ENCODE measurements at regions not wholly inside any gene's neighbourhood (a gene's known extent, or its start where the extent isn't known, plus 50 kb on each side); places are given as distances from the start of the nearest gene placed in this dataset.

DNA sequence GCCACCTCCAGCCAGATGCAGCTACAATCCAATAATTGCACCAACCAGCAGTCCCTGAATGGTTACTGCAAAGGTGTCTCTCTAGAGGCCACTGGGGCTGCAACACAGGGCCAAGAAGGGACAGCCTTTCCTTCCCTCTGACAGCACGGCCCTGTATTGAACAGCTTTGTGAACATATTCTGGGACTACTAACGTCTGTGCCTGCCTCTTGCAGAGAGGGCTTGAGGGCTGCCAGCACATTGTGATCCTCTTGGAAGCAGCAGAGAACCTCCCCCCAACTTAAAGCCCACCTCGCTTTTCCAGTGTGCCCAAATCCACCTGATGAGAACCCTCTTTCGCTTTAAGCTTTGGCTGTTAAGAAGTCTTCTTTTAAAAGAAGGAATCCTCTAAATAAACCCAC is 415.9 kb downstream of the RPS24 start:
- Histone ChIP-seq H3K4me3 (ENCODE audit: low read length) (no peak overlapping the region), H3K9me2 (replicated peaks; ENCODE audit: low read length) (peaks cover 4% of the 10 kb centered on the region), H3K9ac (ENCODE audit: low read length) (no peak overlapping the region), H3K27ac (ENCODE audit: low read length) (no peak overlapping the region), H2AFZ (ENCODE audit: low read length) (no peak overlapping the region), H4K20me1 (ENCODE audit: low read length) (no peaks in the 10 kb centered on the region), H3K27me3 (ENCODE audit: low read length) (no peaks in the 10 kb centered on the region), H3K9me3 (ENCODE audit: low read length) (no peaks in the 10 kb centered on the region), H3K4me2 (ENCODE audit: low read length) (no peak overlapping the region), H3K36me3 (ENCODE audit: low read depth, low read length) (no peaks in the 10 kb centered on the region), H3F3A (ENCODE audit: low read length, unreplicated experiment) (no peaks in the 10 kb centered on the region), H3K4me1 (ENCODE audit: insufficient read depth, low read length) (peaks cover 24% of the 10 kb centered on the region), H3K79me2 (ENCODE audit: low read length) (no peaks in the 10 kb centered on the region)
- DNase-seq (no peak), ATAC-seq (no peak)
- POLR2A ChIA-PET (ENCODE audit: unreplicated experiment) = no interaction called here
- no TSS peak for BruUV-seq (replicated peaks)
- intact Hi-C loops (cut with micrococcal nuclease) = no loop called here
- TF ChIP-seq EZH2phosphoT487 (IDR thresholded peaks at IDR 0.05; ENCODE audit: borderline replicate concordance, low read length) (no peak), EZH2 (IDR thresholded peaks at IDR 0.05; ENCODE audit: low read length, unreplicated experiment) (no peak)
- TF ChIP-seq, protein P1, sequence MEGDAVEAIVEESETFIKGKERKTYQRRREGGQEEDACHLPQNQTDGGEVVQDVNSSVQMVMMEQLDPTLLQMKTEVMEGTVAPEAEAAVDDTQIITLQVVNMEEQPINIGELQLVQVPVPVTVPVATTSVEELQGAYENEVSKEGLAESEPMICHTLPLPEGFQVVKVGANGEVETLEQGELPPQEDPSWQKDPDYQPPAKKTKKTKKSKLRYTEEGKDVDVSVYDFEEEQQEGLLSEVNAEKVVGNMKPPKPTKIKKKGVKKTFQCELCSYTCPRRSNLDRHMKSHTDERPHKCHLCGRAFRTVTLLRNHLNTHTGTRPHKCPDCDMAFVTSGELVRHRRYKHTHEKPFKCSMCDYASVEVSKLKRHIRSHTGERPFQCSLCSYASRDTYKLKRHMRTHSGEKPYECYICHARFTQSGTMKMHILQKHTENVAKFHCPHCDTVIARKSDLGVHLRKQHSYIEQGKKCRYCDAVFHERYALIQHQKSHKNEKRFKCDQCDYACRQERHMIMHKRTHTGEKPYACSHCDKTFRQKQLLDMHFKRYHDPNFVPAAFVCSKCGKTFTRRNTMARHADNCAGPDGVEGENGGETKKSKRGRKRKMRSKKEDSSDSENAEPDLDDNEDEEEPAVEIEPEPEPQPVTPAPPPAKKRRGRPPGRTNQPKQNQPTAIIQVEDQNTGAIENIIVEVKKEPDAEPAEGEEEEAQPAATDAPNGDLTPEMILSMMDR (conservative IDR thresholded peaks at IDR 0.05; ENCODE audit: low read depth, low read length) = no peak
- CTCF ChIA-PET = no interaction called here

DNA sequence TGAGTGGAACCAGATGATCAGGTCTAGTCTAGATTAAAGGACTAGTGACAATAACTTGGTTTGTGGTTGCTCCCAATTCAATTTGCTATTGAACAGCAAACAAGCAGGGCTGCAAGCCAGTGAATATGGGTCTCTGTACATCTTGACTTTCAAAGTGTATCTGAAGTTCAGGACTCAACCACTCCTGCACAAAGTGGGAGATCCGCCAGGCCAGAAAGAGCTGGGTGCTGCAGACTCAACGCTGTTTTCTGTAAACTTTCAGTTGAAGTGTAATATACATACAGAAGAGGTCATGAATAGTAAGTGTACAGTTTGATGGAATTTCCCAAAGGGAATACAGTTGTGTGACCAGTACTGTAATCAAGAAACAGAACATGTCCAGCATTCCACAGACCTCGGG is 416.6 kb downstream of the RPS24 start:
- H4K20me1 ChIP-seq (ENCODE audit: low read length) = no peaks in the 10 kb centered on the region
- ATAC-seq = no peak
- H3K9me3 ChIP-seq (ENCODE audit: low read length) = no peaks in the 10 kb centered on the region
- POLR2A ChIA-PET (ENCODE audit: unreplicated experiment) = no interaction called here
- H3K4me3 ChIP-seq (ENCODE audit: low read length) = no peak overlapping the region
- no peaks in the 10 kb centered on the region for H3K36me3 ChIP-seq (ENCODE audit: low read depth, low read length)
- intact Hi-C loops (cut with micrococcal nuclease) = loop anchor here (10.0 kb wide), 1 partner anchor 1745 kb away; no protein-coding TSS in a partner anchor
- no peak for TF ChIP-seq EZH2phosphoT487 (IDR thresholded peaks at IDR 0.05; ENCODE audit: borderline replicate concordance, low read length)
- no peak for TF ChIP-seq EZH2 (IDR thresholded peaks at IDR 0.05; ENCODE audit: low read length, unreplicated experiment)
- TF ChIP-seq, protein P1 (conservative IDR thresholded peaks at IDR 0.05; ENCODE audit: low read depth, low read length) = no peak
- H3K4me1 ChIP-seq (ENCODE audit: insufficient read depth, low read length) = peaks cover 25% of the 10 kb centered on the region
- CTCF ChIA-PET = no interaction called here
- H3K9ac ChIP-seq (ENCODE audit: low read length) = no peak overlapping the region
- no peaks in the 10 kb centered on the region for H3K27me3 ChIP-seq (ENCODE audit: low read length)
- H3K9me2 ChIP-seq (replicated peaks; ENCODE audit: low read length) = peaks cover 4% of the 10 kb centered on the region
- H3F3A ChIP-seq (ENCODE audit: low read length, unreplicated experiment) = no peaks in the 10 kb centered on the region
- no peaks in the 10 kb centered on the region for H3K79me2 ChIP-seq (ENCODE audit: low read length)
- BruUV-seq (replicated peaks) = no TSS peak
- no peak overlapping the region for H2AFZ ChIP-seq (ENCODE audit: low read length)
- no peak for DNase-seq
- no peak overlapping the region for H3K4me2 ChIP-seq (ENCODE audit: low read length)
- H3K27ac ChIP-seq (ENCODE audit: low read length) = no peak overlapping the region

DNA sequence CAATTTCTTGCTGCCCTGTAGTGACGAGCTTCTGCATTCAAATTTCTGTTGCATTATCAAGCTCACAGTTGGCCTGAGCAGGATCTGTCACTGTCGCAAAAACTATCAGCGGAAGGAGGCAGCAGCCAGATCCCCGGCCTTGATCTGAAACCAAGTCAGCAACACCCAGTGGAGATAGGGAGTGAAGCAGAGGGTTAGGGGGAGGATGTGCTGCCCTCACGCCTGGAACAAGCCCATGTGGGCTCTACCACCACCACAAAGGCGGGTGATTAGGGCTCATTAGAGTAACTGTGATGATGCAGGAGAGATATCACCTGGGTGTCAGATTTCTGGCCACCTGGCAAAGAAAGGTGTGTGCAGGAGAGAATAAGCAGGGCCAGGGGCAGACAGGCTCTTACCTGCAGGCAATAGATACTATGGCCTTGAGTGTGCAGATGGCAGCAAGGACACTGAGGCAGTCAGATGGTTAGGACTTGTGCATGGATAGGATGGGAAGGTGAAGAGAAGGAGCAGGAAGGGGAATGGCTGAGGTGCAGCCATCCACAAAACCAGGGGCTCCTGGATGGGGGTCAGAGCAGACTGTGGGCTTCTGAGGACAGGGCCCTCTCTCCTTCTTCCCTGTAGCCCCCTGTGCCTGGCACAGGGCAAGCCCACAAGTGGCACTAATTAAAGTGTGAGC is 417.3 kb downstream of the RPS24 start:
- CTCF ChIA-PET = no interaction called here
- Histone ChIP-seq H4K20me1 (ENCODE audit: low read length) (no peaks in the 10 kb centered on the region), H3K4me2 (ENCODE audit: low read length) (no peak overlapping the region), H3K4me1 (ENCODE audit: insufficient read depth, low read length) (peaks cover 23% of the 10 kb centered on the region), H3K9me3 (ENCODE audit: low read length) (no peaks in the 10 kb centered on the region), H3K9me2 (replicated peaks; ENCODE audit: low read length) (peaks cover 3% of the 10 kb centered on the region), H2AFZ (ENCODE audit: low read length) (no peak overlapping the region), H3K79me2 (ENCODE audit: low read length) (no peaks in the 10 kb centered on the region), H3K9ac (ENCODE audit: low read length) (no peak overlapping the region), H3K27ac (ENCODE audit: low read length) (no peak overlapping the region), H3K4me3 (ENCODE audit: low read length) (no peak overlapping the region), H3K36me3 (ENCODE audit: low read depth, low read length) (no peaks in the 10 kb centered on the region), H3F3A (ENCODE audit: low read length, unreplicated experiment) (no peaks in the 10 kb centered on the region), H3K27me3 (ENCODE audit: low read length) (no peaks in the 10 kb centered on the region)
- intact Hi-C loops (cut with micrococcal nuclease) = loop anchor here (10.0 kb wide), 1 partner anchor 1744 kb away; no protein-coding TSS in a partner anchor
- ATAC-seq = no peak
- TF ChIP-seq EZH2 (IDR thresholded peaks at IDR 0.05; ENCODE audit: low read length, unreplicated experiment) = no peak
- TF ChIP-seq, protein P1 (conservative IDR thresholded peaks at IDR 0.05; ENCODE audit: low read depth, low read length) = no peak
- no peak for TF ChIP-seq EZH2phosphoT487 (IDR thresholded peaks at IDR 0.05; ENCODE audit: borderline replicate concordance, low read length)
- no peak for DNase-seq
- POLR2A ChIA-PET (ENCODE audit: unreplicated experiment) = no interaction called here
- BruUV-seq (replicated peaks) = no TSS peak

Data from PC-3 (cell line).